Neural progenitor cell (in vitro differentiated cells): ENCODE measurements at regions not wholly inside any gene's neighbourhood (a gene's known extent, or its start where the extent isn't known, plus 50 kb on each side); places are given as distances from the start of the nearest gene placed in this dataset.
A peak's percentile ranks its signal among the peaks of the same experiment; 100 is the strongest.
"Not testable (repeated sequence)": the region's sequence is repeated elsewhere in the genome, so short reads cannot be mapped to it uniquely, and the experiment has no call there.

Source experiments
- DNase-seq: peaks from one replicate; pipeline ENCODE4 v3.0.0-alpha.2; 2016; ENCODE audit warnings: low spot score
- H2AFZ ChIP-seq: fragments of 200-600 bp; sonication (generic); replicated peaks from 2 replicates; pipeline ENCODE4 v1.6.1; 2016; ENCODE audit warnings: antibody characterized with exemption
- H3F3A ChIP-seq: fragments of 200-600 bp; sonication (generic); 2 replicates; pipeline ENCODE4 v1.6.1; 2016; ENCODE audit warnings: antibody characterized with exemption, low read depth
- H3K27ac ChIP-seq: fragments of 200-600 bp; sonication (generic); 2 replicates; pipeline ENCODE4 v1.5.1; 2016; ENCODE audit warnings: mild to moderate bottlenecking
- H3K27me3 ChIP-seq: fragments of 200-600 bp; sonication (generic); 2 replicates; pipeline ENCODE4 v1.6.1; 2016; ENCODE audit warnings: mild to moderate bottlenecking, moderate library complexity
- H3K36me3 ChIP-seq: fragments of 200-600 bp; sonication (generic); 2 replicates; pipeline ENCODE4 v1.5.1; 2016
- H3K4me1 ChIP-seq: fragments of 200-600 bp; sonication (generic); 2 replicates; pipeline ENCODE4 v1.6.1; 2016; ENCODE audit warnings: mixed run types
- H3K4me2 ChIP-seq: fragments of 200-600 bp; sonication (generic); 2 replicates; pipeline ENCODE4 v1.6.1; 2016
- H3K4me3 ChIP-seq: fragments of 200-600 bp; sonication (generic); 2 replicates; pipeline ENCODE4 v1.5.1; 2016
- H3K79me2 ChIP-seq: fragments of 200-600 bp; sonication (generic); 2 replicates; pipeline ENCODE4 v1.6.1; 2016; ENCODE audit warnings: low read depth
- H3K9ac ChIP-seq: fragments of 200-600 bp; sonication (generic); 2 replicates; pipeline ENCODE4 v1.6.1; 2016
- H3K9me3 ChIP-seq: fragments of 200-600 bp; sonication (generic); 2 replicates; pipeline ENCODE4 v1.5.1; 2016; ENCODE audit warnings: low read depth
- H4K20me1 ChIP-seq: fragments of 200-600 bp; sonication (generic); 2 replicates; pipeline ENCODE4 v1.6.1; 2016; ENCODE audit warnings: low read depth
- H3K27ac Mint-ChIP-seq: 3 replicates; pipeline ENCODE4 v1.8.0; 2021; ENCODE audit warnings: mixed read lengths
- H3K27me3 Mint-ChIP-seq: 2 replicates; pipeline ENCODE4 v1.8.0; 2022; ENCODE audit warnings: low read depth, mild to moderate bottlenecking, inconsistent platforms, moderate library complexity, mixed read lengths; ENCODE audit not compliant: insufficient read depth
- H3K36me3 Mint-ChIP-seq: 3 replicates; pipeline ENCODE4 v1.8.0; 2021; ENCODE audit warnings: mixed read lengths
- H3K4me1 Mint-ChIP-seq: 3 replicates; pipeline ENCODE4 v1.8.0; 2021; ENCODE audit warnings: mixed read lengths
- H3K4me3 Mint-ChIP-seq: 3 replicates; pipeline ENCODE4 v1.8.0; 2021; ENCODE audit warnings: mild to moderate bottlenecking, moderate library complexity, mixed read lengths
- H3K9me3 Mint-ChIP-seq: 3 replicates; pipeline ENCODE4 v1.8.0; 2020; ENCODE audit warnings: mixed read lengths
- CTCF ChIP-seq: fragments of 200-600 bp; sonication (generic); IDR thresholded peaks from 2 replicates; pipeline ENCODE4 v1.5.1; 2017; ENCODE audit warnings: antibody characterized with exemption, mild to moderate bottlenecking
- EZH2 ChIP-seq: fragments of 200-600 bp; sonication (generic); IDR thresholded peaks from 2 replicates; pipeline ENCODE4 v1.6.1; 2017; ENCODE audit warnings: antibody characterized with exemption, mild to moderate bottlenecking, moderate library complexity
- EZH2phosphoT487 ChIP-seq: fragments of 200-600 bp; sonication (generic); IDR thresholded peaks from 2 replicates; pipeline ENCODE4 v1.6.1; 2017; ENCODE audit warnings: antibody characterized with exemption

- TF ChIP-seq EZH2 (no peak), EZH2phosphoT487 (no peak), CTCF (no peak)
- Mint-ChIP-seq H3K36me3 (no peaks in the 10 kb centered on the region), H3K4me3 (no peak overlapping the region), H3K4me1 (peaks cover 8% of the 10 kb centered on the region), H3K9me3 (peaks cover 4% of the 10 kb centered on the region), H3K27ac (peak overlapping the region; percentile 53), H3K27me3 (no peaks in the 10 kb centered on the region)
- Histone ChIP-seq H3K27ac (no peak overlapping the region), H3K79me2 (no peaks in the 10 kb centered on the region), H4K20me1 (no peaks in the 10 kb centered on the region), H3F3A (no peaks in the 10 kb centered on the region), H3K4me1 (peaks cover 13% of the 10 kb centered on the region), H3K9me3 (no peaks in the 10 kb centered on the region), H3K36me3 (no peaks in the 10 kb centered on the region), H3K4me2 (no peak overlapping the region), H2AFZ (peak overlapping the region; percentile 31), H3K27me3 (peaks cover 5% of the 10 kb centered on the region), H3K4me3 (no peak overlapping the region), H3K9ac (no peak overlapping the region)
- DNase-seq, result no peak
These were observed 261.1 kb downstream of the SMARCA2 start for GRCh38 chr9:2276296-2276695.

- not testable (repeated sequence) for H3K9me3 ChIP-seq, H2AFZ ChIP-seq, H3K4me1 Mint-ChIP-seq, H3K27me3 ChIP-seq, H3K4me3 ChIP-seq, H3F3A ChIP-seq, H3K36me3 Mint-ChIP-seq, H3K4me3 Mint-ChIP-seq, H3K9ac ChIP-seq, H4K20me1 ChIP-seq, H3K27me3 Mint-ChIP-seq, H3K27ac ChIP-seq, H3K27ac Mint-ChIP-seq, H3K4me2 ChIP-seq, H3K36me3 ChIP-seq, DNase-seq, H3K79me2 ChIP-seq, H3K9me3 Mint-ChIP-seq
- H3K4me1 ChIP-seq, result peaks cover 20% of the 10 kb centered on the region
These were observed 262.0 kb downstream of the SMARCA2 start for GRCh38 chr9:2277133-2277532.

GRCh38 chr9:2277644-2278043 lies 262.5 kb downstream of the SMARCA2 start:
- H3K4me3 ChIP-seq, H3K27me3 Mint-ChIP-seq, H4K20me1 ChIP-seq, H3K9ac ChIP-seq, H3K4me2 ChIP-seq, H2AFZ ChIP-seq, H3K36me3 ChIP-seq, H3K36me3 Mint-ChIP-seq, H3F3A ChIP-seq, DNase-seq, H3K4me3 Mint-ChIP-seq, H3K9me3 Mint-ChIP-seq, H3K79me2 ChIP-seq, H3K27ac ChIP-seq, H3K9me3 ChIP-seq, H3K4me1 Mint-ChIP-seq, H3K27me3 ChIP-seq, H3K27ac Mint-ChIP-seq: not testable (repeated sequence)
- peaks cover 20% of the 10 kb centered on the region for H3K4me1 ChIP-seq

- not testable (repeated sequence) for H3K36me3 ChIP-seq, H3K79me2 ChIP-seq, H4K20me1 ChIP-seq, DNase-seq, H3K9me3 ChIP-seq, H3K27ac ChIP-seq, H3F3A ChIP-seq, H3K9me3 Mint-ChIP-seq, H3K27me3 Mint-ChIP-seq, H3K36me3 Mint-ChIP-seq, H3K4me3 ChIP-seq, H3K27ac Mint-ChIP-seq, H3K4me1 Mint-ChIP-seq, H3K4me3 Mint-ChIP-seq, H3K4me2 ChIP-seq, H3K27me3 ChIP-seq, H2AFZ ChIP-seq, H3K9ac ChIP-seq
- peaks cover 17% of the 10 kb centered on the region for H3K4me1 ChIP-seq
These were observed 264.0 kb downstream of the SMARCA2 start for GRCh38 chr9:2279138-2279537.

- H3K27ac Mint-ChIP-seq, result no peak overlapping the region
- Histone ChIP-seq H3K4me1 (peaks cover 17% of the 10 kb centered on the region), H3K36me3 (no peaks in the 10 kb centered on the region), H3F3A (no peaks in the 10 kb centered on the region), H4K20me1 (no peaks in the 10 kb centered on the region), H3K4me3 (no peak overlapping the region), H2AFZ (peak overlapping the region; percentile 89), H3K79me2 (no peaks in the 10 kb centered on the region), H3K9me3 (no peaks in the 10 kb centered on the region), H3K27me3 (peaks cover under 1% of the 10 kb centered on the region), H3K9ac (no peak overlapping the region), H3K27ac (no peak overlapping the region), H3K4me2 (peak overlapping the region; percentile 54)
- H3K4me1 Mint-ChIP-seq, result peaks cover 5% of the 10 kb centered on the region
- TF ChIP-seq CTCF, result no peak
- TF ChIP-seq EZH2phosphoT487, result no peak
- TF ChIP-seq EZH2, result no peak
- H3K36me3 Mint-ChIP-seq, result no peaks in the 10 kb centered on the region
- H3K9me3 Mint-ChIP-seq, result peaks cover 4% of the 10 kb centered on the region
- H3K4me3 Mint-ChIP-seq, result no peak overlapping the region
- DNase-seq, result peak; percentile 38
- H3K27me3 Mint-ChIP-seq, result no peaks in the 10 kb centered on the region
These were observed 266.1 kb downstream of the SMARCA2 start for GRCh38 chr9:2281031-2281802.
